Astrocyte (in vitro differentiated cells and primary cell): ENCODE measurements at regions not wholly inside any gene's neighbourhood (a gene's known extent, or its start where the extent isn't known, plus 50 kb on each side); places are given as distances from the start of the nearest gene placed in this dataset.

Experiments used
- DNase-seq: peaks from one replicate; pipeline ENCODE4 v3.0.0-alpha.2; 2010; ENCODE audit warnings: low read depth
- FAIRE-seq: peaks from 2 replicates; lab custom pipeline; 2011; peaks lifted over from hg19 to GRCh38; lab: Jason Lieb, UNC
- H2AFZ ChIP-seq: 2 replicates; pipeline ENCODE4 v1.6.0; 2012; ENCODE audit warnings: low read depth, low read length, inconsistent platforms
- H3K27ac ChIP-seq: 2 replicates; pipeline ENCODE4 v1.5.1; 2011; ENCODE audit warnings: low read depth, low read length, inconsistent platforms
- H3K27me3 ChIP-seq: 2 replicates; pipeline ENCODE4 v1.6.0; 2011; ENCODE audit warnings: low read length, inconsistent platforms; ENCODE audit not compliant: insufficient read depth
- H3K36me3 ChIP-seq: 2 replicates; pipeline ENCODE4 v1.5.1; 2011; ENCODE audit warnings: low read length, inconsistent platforms; ENCODE audit not compliant: insufficient read depth
- H3K4me1 ChIP-seq: 2 replicates; pipeline ENCODE4 v1.5.1; 2011; ENCODE audit warnings: low read length, inconsistent platforms; ENCODE audit not compliant: insufficient read depth
- H3K4me2 ChIP-seq: 2 replicates; pipeline ENCODE4 v1.6.0; 2012; ENCODE audit warnings: low read length, inconsistent platforms
- H3K4me3 ChIP-seq: 2 replicates; pipeline ENCODE4 v1.5.1; 2011; ENCODE audit warnings: low read depth, mild to moderate bottlenecking, low read length, inconsistent platforms; ENCODE audit not compliant: insufficient read depth
- H3K79me2 ChIP-seq: 2 replicates; pipeline ENCODE4 v1.6.0; 2012; ENCODE audit warnings: mild to moderate bottlenecking, low read length, inconsistent platforms; ENCODE audit not compliant: insufficient read depth
- H3K9ac ChIP-seq: 2 replicates; pipeline ENCODE4 v1.6.0; 2012; ENCODE audit warnings: mild to moderate bottlenecking, low read length, inconsistent platforms
- H3K9me3 ChIP-seq: 2 replicates; pipeline ENCODE4 v1.5.1; 2012; ENCODE audit warnings: low read depth, mild to moderate bottlenecking, low read length, inconsistent platforms; ENCODE audit not compliant: insufficient read depth
- H4K20me1 ChIP-seq: 2 replicates; pipeline ENCODE4 v1.6.0; 2012; ENCODE audit warnings: low read length, inconsistent platforms; ENCODE audit not compliant: insufficient read depth
- H3K27ac Mint-ChIP-seq: one replicate; pipeline ENCODE4 v1.8.0; 2021; ENCODE audit warnings: mild to moderate bottlenecking, mixed read lengths; ENCODE audit not compliant: unreplicated experiment
- H3K27me3 Mint-ChIP-seq: one replicate; pipeline ENCODE4 v1.8.0; 2021; ENCODE audit warnings: low read depth, mixed read lengths; ENCODE audit not compliant: unreplicated experiment
- H3K36me3 Mint-ChIP-seq: one replicate; pipeline ENCODE4 v1.8.0; 2021; ENCODE audit warnings: low read depth, mixed read lengths; ENCODE audit not compliant: unreplicated experiment
- H3K4me1 Mint-ChIP-seq: one replicate; pipeline ENCODE4 v1.8.0; 2021; ENCODE audit warnings: low read depth, mixed read lengths; ENCODE audit not compliant: unreplicated experiment
- H3K4me3 Mint-ChIP-seq: one replicate; pipeline ENCODE4 v1.8.0; 2021; ENCODE audit warnings: mild to moderate bottlenecking, moderate library complexity, mixed read lengths; ENCODE audit not compliant: unreplicated experiment
- H3K9me3 Mint-ChIP-seq: one replicate; pipeline ENCODE4 v1.8.0; 2021; ENCODE audit warnings: mild to moderate bottlenecking, mixed read lengths; ENCODE audit not compliant: unreplicated experiment
- EZH2 ChIP-seq: IDR thresholded peaks from 2 replicates; pipeline ENCODE4 v1.6.1; 2012; ENCODE audit warnings: mild to moderate bottlenecking, low read length, inconsistent platforms; ENCODE audit not compliant: insufficient read depth
- TF ChIP-seq, protein P1 (sequence below): IDR thresholded peaks from 2 replicates; pipeline ENCODE4 v1.5.1; 2011; ENCODE audit warnings: low read depth, mild to moderate bottlenecking, inconsistent platforms, low read length, moderate library complexity; ENCODE audit not compliant: insufficient read depth

DNA sequence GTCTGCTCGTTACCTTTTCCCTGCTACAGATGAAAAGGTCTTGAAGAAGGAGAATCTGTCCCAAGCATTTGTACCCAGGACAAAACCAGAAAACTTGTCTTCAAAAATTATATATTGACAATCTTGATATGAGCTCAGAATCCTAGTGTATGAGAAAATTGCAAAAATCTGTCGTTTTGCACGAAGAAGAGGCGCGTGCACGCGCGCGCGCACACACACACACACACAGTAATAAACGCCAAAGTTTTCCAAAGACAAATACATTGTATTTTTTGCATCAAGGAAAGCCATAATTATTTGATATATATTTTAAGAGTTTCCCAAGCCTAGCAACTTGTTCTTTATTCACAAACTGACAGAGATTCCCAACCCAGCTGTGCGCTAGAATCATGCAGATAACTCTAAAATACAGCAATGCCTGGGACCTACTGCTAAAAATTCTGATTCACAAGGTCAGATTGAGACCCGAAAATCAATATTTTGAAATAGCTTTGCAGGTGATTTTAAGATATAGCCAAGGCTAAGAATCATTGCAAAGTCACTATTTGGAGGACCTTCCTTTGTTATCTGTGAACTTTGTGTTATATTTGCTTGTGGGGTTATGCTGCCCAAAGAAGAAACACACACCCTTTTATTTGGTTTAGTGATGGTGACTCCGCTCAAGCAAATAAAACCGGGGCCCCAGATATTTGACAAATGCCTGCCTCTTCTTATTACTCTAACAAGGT lies 1287.7 kb upstream of the CDH6 start:
- no peaks in the 10 kb centered on the region for H3K9me3 ChIP-seq
- DNase-seq (no peak), FAIRE-seq (no peak)
- Mint-ChIP-seq H3K4me3 (no peak overlapping the region), H3K27me3 (no peaks in the 10 kb centered on the region), H3K9me3 (no peaks in the 10 kb centered on the region), H3K36me3 (no peaks in the 10 kb centered on the region), H3K4me1 (no peaks in the 10 kb centered on the region), H3K27ac (no peak overlapping the region)
- H3K27ac ChIP-seq = no peak overlapping the region
- H3K27me3 ChIP-seq = no peaks in the 10 kb centered on the region
- TF ChIP-seq, protein P1, sequence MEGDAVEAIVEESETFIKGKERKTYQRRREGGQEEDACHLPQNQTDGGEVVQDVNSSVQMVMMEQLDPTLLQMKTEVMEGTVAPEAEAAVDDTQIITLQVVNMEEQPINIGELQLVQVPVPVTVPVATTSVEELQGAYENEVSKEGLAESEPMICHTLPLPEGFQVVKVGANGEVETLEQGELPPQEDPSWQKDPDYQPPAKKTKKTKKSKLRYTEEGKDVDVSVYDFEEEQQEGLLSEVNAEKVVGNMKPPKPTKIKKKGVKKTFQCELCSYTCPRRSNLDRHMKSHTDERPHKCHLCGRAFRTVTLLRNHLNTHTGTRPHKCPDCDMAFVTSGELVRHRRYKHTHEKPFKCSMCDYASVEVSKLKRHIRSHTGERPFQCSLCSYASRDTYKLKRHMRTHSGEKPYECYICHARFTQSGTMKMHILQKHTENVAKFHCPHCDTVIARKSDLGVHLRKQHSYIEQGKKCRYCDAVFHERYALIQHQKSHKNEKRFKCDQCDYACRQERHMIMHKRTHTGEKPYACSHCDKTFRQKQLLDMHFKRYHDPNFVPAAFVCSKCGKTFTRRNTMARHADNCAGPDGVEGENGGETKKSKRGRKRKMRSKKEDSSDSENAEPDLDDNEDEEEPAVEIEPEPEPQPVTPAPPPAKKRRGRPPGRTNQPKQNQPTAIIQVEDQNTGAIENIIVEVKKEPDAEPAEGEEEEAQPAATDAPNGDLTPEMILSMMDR = no peak
- TF ChIP-seq EZH2 = no peak
- no peaks in the 10 kb centered on the region for H3K79me2 ChIP-seq
- H3K4me3 ChIP-seq = no peak overlapping the region
- no peaks in the 10 kb centered on the region for H3K4me1 ChIP-seq
- no peaks in the 10 kb centered on the region for H4K20me1 ChIP-seq
- H3K36me3 ChIP-seq = no peaks in the 10 kb centered on the region
- no peak overlapping the region for H3K9ac ChIP-seq
- no peak overlapping the region for H3K4me2 ChIP-seq
- H2AFZ ChIP-seq = no peak overlapping the region

DNA sequence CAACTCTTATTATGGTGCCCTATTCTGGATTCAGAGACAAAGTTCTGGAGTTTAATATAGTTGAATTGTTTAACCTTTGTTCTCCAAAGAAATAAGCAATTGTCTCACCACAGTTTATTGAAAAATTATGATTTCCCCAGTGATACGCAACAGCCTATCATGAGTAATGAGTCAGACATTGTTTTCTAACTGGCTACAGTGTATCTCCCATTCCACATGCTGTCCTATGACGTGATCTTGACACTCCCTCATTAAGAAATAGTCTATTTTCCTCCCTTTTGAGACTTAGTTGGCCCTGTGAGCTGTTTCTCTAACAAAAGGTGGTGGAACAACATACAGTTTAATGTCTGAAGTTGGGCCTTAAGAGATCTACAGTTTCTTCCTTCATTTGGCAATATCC lies 1290.6 kb upstream of the CDH6 start:
- Histone ChIP-seq H3K36me3 (no peaks in the 10 kb centered on the region), H3K4me1 (no peaks in the 10 kb centered on the region), H3K9me3 (no peaks in the 10 kb centered on the region), H3K4me2 (no peak overlapping the region), H3K27ac (no peak overlapping the region), H3K79me2 (no peaks in the 10 kb centered on the region), H3K27me3 (no peaks in the 10 kb centered on the region), H4K20me1 (no peaks in the 10 kb centered on the region), H3K4me3 (no peak overlapping the region), H3K9ac (no peak overlapping the region), H2AFZ (no peak overlapping the region)
- Mint-ChIP-seq H3K27ac (no peak overlapping the region), H3K9me3 (no peaks in the 10 kb centered on the region), H3K36me3 (no peaks in the 10 kb centered on the region), H3K27me3 (no peaks in the 10 kb centered on the region), H3K4me3 (no peak overlapping the region), H3K4me1 (no peaks in the 10 kb centered on the region)
- DNase-seq = no peak
- TF ChIP-seq EZH2 = no peak
- TF ChIP-seq, protein P1 = no peak
- FAIRE-seq = no peak

DNA sequence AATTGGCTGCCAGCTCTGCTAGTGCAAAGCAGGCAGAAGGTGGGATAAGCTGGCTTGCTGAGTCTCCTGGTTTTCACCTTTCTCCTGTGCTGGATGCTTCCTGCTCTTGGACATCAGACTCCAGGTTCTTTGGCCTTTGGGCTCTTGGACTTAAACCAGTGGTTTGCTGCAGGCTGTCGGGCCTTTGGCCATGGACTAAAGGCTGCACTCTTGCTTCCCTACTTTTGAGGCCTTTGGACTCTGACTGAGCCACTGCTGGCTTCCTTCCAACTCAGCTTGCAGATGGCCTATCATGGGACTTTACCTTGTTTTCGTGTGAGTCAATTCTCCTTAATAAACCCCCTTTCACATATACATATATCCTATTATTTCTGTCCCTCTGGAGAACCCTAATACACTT lies 1293.9 kb upstream of the CDH6 start:
- Mint-ChIP-seq H3K4me1 (no peaks in the 10 kb centered on the region), H3K27ac (no peak overlapping the region), H3K27me3 (no peaks in the 10 kb centered on the region), H3K4me3 (no peak overlapping the region), H3K9me3 (no peaks in the 10 kb centered on the region), H3K36me3 (no peaks in the 10 kb centered on the region)
- FAIRE-seq (no peak), DNase-seq (no peak)
- no peak for TF ChIP-seq EZH2
- TF ChIP-seq, protein P1 = no peak
- Histone ChIP-seq H3K9me3 (no peaks in the 10 kb centered on the region), H2AFZ (no peak overlapping the region), H3K9ac (no peak overlapping the region), H3K27ac (no peak overlapping the region), H3K79me2 (no peaks in the 10 kb centered on the region), H3K36me3 (no peaks in the 10 kb centered on the region), H3K4me3 (no peak overlapping the region), H4K20me1 (no peaks in the 10 kb centered on the region), H3K27me3 (no peaks in the 10 kb centered on the region), H3K4me1 (no peaks in the 10 kb centered on the region), H3K4me2 (no peak overlapping the region)
